K562 (cell line): ENCODE measurements at regions not wholly inside any gene's neighbourhood (a gene's known extent, or its start where the extent isn't known, plus 50 kb on each side); places are given as distances from the start of the nearest gene placed in this dataset.

Experiments
- CAMTA2 ChIP-seq: fragments of 250-450 bp; sonication (Bioruptor Pico); conservative IDR thresholded peaks from 2 replicates; pipeline ENCODE4 v1.5.1; 2022
- RAD21 ChIP-seq, 2 experiments: fragments of 250-450 bp in 1 of 2; fragments of 450-650 bp in 1 of 2; sonication (Bioruptor Pico) in 1 of 2; formaldehyde crosslinking in 1 of 2; IDR thresholded peaks in 1 of 2; conservative IDR thresholded peaks in 1 of 2; 2 replicates each; pipeline versions ENCODE4 v1.4.0 to v1.8.0; 2020 to 2022; ENCODE audit warnings: mild to moderate bottlenecking in 2 of 2, moderate library complexity in 1 of 2
- RB1 ChIP-seq: fragments of 450-650 bp; IDR thresholded peaks from 2 replicates; pipeline ENCODE4 v1.6.1; 2017; ENCODE audit warnings: low read depth, mild to moderate bottlenecking
- SMC3 ChIP-seq: conservative IDR thresholded peaks from 2 replicates; pipeline ENCODE4 v1.6.1; 2011; ENCODE audit warnings: low read depth, low read length, improper control_type of control experiment; ENCODE audit not compliant: insufficient read depth
- SPI1 ChIP-seq: IDR thresholded peaks from 2 replicates; pipeline ENCODE4 v1.6.1; 2011; ENCODE audit warnings: low read depth, low read length, control low read depth, borderline replicate concordance
- YBX1 ChIP-seq: fragments of 450-650 bp; IDR thresholded peaks from 2 replicates; pipeline ENCODE4 v1.7.1; 2016; ENCODE audit warnings: mild to moderate bottlenecking
- TF ChIP-seq, protein P1 (sequence below): IDR thresholded peaks from 2 replicates; pipeline ENCODE4 v1.6.1; 2011; ENCODE audit warnings: borderline replicate concordance, low read depth, mild to moderate bottlenecking, moderate library complexity, low read length; ENCODE audit not compliant: insufficient read depth, poor library complexity, severe bottlenecking
- TF ChIP-seq, protein P2 (sequence below), 3 experiments: IDR thresholded peaks in 2 of 3; conservative IDR thresholded peaks in 1 of 3; 2 replicates each; pipeline ENCODE4 v1.5.1; 2011 to 2012; ENCODE audit warnings: low read length in 3 of 3, mild to moderate bottlenecking in 3 of 3, control low read depth in 2 of 3, improper control_type of control experiment in 1 of 3, inconsistent platforms in 1 of 3, low read depth in 1 of 3, mixed read lengths in 1 of 3, moderate library complexity in 1 of 3; ENCODE audit not compliant: insufficient read depth in 2 of 3
- TF ChIP-seq, protein P3 (sequence below), 3 experiments: fragments of 200-800 bp in 1 of 3; fragments of 250-450 bp in 1 of 3; fragments of 450-650 bp in 1 of 3; sonication (Bioruptor Pico) in 1 of 3; sonication (Bioruptor generic) in 1 of 3; formaldehyde crosslinking in 1 of 3; IDR thresholded peaks; 2 replicates each; pipeline versions ENCODE4 v1.6.1 to v1.8.0; 2016 to 2022; ENCODE audit warnings: mild to moderate bottlenecking in 2 of 3, missing genetic modification characterization in 2 of 3, missing compliant biosample characterization in 1 of 3, moderate library complexity in 1 of 3

DNA sequence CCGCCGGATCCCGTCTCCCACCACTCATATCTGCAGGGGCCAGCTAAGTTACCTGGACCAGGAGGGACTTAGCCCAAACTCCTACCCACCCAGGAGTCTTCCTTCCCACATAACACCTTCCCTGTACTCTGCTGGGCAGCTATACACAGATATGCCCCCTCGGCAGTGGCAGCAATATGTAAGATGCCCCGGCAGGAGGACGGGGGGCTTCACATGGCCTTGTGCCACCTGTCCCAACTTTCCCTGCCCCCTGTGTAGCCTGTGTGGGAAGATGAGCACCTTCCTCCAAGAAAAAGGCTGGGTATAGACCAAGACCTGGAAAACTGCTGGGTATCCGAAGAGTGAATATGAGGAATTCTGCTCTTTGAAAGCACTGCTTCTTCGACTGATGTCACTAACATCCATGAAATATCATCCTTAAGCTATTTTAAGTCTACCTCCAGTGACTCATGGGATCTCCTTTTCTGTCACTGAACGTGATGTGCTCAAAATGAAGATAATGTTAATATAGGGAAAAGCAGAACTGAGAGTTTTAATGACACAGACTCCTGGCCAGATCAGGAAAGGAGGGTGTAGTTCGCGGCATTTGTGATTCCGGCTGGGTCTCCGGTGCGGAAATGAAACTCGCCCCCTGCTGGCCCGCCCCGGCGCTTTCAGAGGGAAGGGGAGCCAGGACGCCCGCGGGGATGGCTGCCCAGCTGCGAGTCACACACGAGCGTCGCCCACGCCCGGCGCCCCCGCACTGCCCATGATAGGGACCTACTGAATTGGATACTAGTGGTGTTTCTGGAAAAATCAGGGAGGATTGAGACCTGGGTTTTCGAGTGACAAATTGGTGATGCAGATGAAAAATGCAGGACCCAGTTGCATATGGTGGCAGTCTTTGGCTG is 256.9 kb upstream of the NFE2L3 start (continued):
- TF ChIP-seq, protein P1, sequence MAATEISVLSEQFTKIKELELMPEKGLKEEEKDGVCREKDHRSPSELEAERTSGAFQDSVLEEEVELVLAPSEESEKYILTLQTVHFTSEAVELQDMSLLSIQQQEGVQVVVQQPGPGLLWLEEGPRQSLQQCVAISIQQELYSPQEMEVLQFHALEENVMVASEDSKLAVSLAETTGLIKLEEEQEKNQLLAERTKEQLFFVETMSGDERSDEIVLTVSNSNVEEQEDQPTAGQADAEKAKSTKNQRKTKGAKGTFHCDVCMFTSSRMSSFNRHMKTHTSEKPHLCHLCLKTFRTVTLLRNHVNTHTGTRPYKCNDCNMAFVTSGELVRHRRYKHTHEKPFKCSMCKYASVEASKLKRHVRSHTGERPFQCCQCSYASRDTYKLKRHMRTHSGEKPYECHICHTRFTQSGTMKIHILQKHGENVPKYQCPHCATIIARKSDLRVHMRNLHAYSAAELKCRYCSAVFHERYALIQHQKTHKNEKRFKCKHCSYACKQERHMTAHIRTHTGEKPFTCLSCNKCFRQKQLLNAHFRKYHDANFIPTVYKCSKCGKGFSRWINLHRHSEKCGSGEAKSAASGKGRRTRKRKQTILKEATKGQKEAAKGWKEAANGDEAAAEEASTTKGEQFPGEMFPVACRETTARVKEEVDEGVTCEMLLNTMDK, result peak; percentile 98
- TF ChIP-seq SMC3, result 0 out of 2 replicates have a peak, but pooled peaks have one; percentile 27
- TF ChIP-seq SPI1, result peak; percentile 38; the same call in 1 of the 2 replicates
- TF ChIP-seq RAD21 (CRISPR knock-in tag; conservative IDR thresholded peaks at IDR 0.05 in 1 of 2, IDR thresholded peaks at IDR 0.05 in 1 of 2), result peak; percentile 62 to 68
- TF ChIP-seq RB1, result peak; percentile 62; the same call in 1 of the 2 replicates
- no peak for TF ChIP-seq YBX1
- no peak for TF ChIP-seq CAMTA2
- TF ChIP-seq, protein P2, sequence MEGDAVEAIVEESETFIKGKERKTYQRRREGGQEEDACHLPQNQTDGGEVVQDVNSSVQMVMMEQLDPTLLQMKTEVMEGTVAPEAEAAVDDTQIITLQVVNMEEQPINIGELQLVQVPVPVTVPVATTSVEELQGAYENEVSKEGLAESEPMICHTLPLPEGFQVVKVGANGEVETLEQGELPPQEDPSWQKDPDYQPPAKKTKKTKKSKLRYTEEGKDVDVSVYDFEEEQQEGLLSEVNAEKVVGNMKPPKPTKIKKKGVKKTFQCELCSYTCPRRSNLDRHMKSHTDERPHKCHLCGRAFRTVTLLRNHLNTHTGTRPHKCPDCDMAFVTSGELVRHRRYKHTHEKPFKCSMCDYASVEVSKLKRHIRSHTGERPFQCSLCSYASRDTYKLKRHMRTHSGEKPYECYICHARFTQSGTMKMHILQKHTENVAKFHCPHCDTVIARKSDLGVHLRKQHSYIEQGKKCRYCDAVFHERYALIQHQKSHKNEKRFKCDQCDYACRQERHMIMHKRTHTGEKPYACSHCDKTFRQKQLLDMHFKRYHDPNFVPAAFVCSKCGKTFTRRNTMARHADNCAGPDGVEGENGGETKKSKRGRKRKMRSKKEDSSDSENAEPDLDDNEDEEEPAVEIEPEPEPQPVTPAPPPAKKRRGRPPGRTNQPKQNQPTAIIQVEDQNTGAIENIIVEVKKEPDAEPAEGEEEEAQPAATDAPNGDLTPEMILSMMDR (IDR thresholded peaks at IDR 0.05 in 2 of 3, conservative IDR thresholded peaks at IDR 0.05 in 1 of 3; ENCODE audit: insufficient read depth in 2 of 3, low read depth in 1 of 3, low read length in 3 of 3), result peak; percentile 50 to 74 (median 63)
- TF ChIP-seq, protein P3, sequence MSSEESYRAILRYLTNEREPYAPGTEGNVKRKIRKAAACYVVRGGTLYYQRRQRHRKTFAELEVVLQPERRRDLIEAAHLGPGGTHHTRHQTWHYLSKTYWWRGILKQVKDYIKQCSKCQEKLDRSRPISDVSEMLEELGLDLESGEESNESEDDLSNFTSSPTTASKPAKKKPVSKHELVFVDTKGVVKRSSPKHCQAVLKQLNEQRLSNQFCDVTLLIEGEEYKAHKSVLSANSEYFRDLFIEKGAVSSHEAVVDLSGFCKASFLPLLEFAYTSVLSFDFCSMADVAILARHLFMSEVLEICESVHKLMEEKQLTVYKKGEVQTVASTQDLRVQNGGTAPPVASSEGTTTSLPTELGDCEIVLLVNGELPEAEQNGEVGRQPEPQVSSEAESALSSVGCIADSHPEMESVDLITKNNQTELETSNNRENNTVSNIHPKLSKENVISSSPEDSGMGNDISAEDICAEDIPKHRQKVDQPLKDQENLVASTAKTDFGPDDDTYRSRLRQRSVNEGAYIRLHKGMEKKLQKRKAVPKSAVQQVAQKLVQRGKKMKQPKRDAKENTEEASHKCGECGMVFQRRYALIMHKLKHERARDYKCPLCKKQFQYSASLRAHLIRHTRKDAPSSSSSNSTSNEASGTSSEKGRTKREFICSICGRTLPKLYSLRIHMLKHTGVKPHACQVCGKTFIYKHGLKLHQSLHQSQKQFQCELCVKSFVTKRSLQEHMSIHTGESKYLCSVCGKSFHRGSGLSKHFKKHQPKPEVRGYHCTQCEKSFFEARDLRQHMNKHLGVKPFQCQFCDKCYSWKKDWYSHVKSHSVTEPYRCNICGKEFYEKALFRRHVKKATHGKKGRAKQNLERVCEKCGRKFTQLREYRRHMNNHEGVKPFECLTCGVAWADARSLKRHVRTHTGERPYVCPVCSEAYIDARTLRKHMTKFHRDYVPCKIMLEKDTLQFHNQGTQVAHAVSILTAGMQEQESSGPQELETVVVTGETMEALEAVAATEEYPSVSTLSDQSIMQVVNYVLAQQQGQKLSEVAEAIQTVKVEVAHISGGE (CRISPR knock-in tag; IDR thresholded peaks at IDR 0.05), result peak in 1 of 3 experiments; percentile 74; a peak in 1 of 6 replicates
